Mesothelial cell of epicardium (in vitro differentiated cells): ENCODE measurements at regions not wholly inside any gene's neighbourhood (a gene's known extent, or its start where the extent isn't known, plus 50 kb on each side); places are given as distances from the start of the nearest gene placed in this dataset.

Experiments used
- DNase-seq, 2 experiments: peaks; one replicate each; pipeline ENCODE4 v3.0.0; 2021; ENCODE audit warnings: low spot score in 2 of 2; ENCODE audit not compliant: unreplicated experiment in 2 of 2
- H3K27ac Mint-ChIP-seq: 2 replicates; pipeline ENCODE4 v1.8.0; 2021; ENCODE audit warnings: mixed read lengths
- H3K27me3 Mint-ChIP-seq: 2 replicates; pipeline ENCODE4 v1.8.0; 2021; ENCODE audit warnings: low read depth, mixed read lengths
- H3K36me3 Mint-ChIP-seq: 2 replicates; pipeline ENCODE4 v1.8.0; 2021; ENCODE audit warnings: mixed read lengths
- H3K4me1 Mint-ChIP-seq: 2 replicates; pipeline ENCODE4 v1.8.0; 2021; ENCODE audit warnings: mixed read lengths
- H3K4me3 Mint-ChIP-seq: 2 replicates; pipeline ENCODE4 v1.8.0; 2021; ENCODE audit warnings: mild to moderate bottlenecking, moderate library complexity, mixed read lengths
- H3K9me3 Mint-ChIP-seq: 2 replicates; pipeline ENCODE4 v1.8.0; 2021; ENCODE audit warnings: mixed read lengths
- TF ChIP-seq, protein P1 (sequence below): fragments of 200-600 bp; sonication (generic); IDR thresholded peaks from one replicate; pipeline ENCODE4 v1.5.0; 2021; ENCODE audit warnings: antibody characterized with exemption; ENCODE audit not compliant: unreplicated experiment

DNA sequence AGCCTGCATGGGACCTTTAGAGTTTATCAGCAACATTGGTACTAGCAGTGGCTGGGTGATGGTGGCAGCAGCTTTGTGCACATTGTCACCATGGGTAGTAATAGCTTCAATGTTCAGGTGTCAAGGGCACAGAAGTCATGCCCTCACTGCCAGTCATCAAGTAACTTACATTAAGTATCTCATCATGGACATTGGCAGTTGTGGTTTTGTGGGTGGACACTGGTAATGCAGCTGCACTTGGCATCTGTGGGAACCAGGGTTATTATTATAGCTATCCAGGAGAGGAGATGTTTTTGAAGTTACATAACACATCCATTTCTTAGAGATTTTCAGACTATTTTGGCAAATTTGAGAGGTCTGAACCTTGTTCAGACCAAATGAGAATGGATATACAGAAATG is 243.2 kb upstream of the NOCT start:
- no peaks in the 10 kb centered on the region for H3K27me3 Mint-ChIP-seq
- H3K9me3 Mint-ChIP-seq = peaks cover 7% of the 10 kb centered on the region
- no peak overlapping the region for H3K4me3 Mint-ChIP-seq
- TF ChIP-seq, protein P1, sequence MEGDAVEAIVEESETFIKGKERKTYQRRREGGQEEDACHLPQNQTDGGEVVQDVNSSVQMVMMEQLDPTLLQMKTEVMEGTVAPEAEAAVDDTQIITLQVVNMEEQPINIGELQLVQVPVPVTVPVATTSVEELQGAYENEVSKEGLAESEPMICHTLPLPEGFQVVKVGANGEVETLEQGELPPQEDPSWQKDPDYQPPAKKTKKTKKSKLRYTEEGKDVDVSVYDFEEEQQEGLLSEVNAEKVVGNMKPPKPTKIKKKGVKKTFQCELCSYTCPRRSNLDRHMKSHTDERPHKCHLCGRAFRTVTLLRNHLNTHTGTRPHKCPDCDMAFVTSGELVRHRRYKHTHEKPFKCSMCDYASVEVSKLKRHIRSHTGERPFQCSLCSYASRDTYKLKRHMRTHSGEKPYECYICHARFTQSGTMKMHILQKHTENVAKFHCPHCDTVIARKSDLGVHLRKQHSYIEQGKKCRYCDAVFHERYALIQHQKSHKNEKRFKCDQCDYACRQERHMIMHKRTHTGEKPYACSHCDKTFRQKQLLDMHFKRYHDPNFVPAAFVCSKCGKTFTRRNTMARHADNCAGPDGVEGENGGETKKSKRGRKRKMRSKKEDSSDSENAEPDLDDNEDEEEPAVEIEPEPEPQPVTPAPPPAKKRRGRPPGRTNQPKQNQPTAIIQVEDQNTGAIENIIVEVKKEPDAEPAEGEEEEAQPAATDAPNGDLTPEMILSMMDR = no peak
- peaks cover 16% of the 10 kb centered on the region for H3K4me1 Mint-ChIP-seq
- no peaks in the 10 kb centered on the region for H3K36me3 Mint-ChIP-seq
- no peak overlapping the region for H3K27ac Mint-ChIP-seq
- no peak for DNase-seq

DNA sequence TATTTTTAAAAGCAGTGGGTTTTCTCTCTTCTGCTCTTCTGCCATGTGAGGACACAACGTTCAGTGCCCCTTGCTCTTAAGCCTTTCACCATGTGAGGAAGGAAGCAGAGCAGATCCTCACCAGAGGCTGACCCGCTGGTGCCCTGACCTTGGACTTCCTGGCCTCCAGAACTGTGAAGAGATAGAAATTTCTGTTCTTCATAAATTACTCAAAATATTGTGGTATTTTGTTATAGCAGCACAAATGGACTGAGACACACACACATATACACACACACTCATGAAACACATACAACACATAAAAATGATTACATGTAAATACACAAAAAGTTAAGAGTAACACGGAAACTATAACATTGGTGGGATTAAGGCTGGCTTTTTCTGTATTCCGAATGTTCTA is 244.8 kb upstream of the NOCT start:
- Mint-ChIP-seq H3K27ac (no peak overlapping the region), H3K4me1 (peaks cover 11% of the 10 kb centered on the region), H3K4me3 (no peak overlapping the region), H3K36me3 (no peaks in the 10 kb centered on the region), H3K27me3 (no peaks in the 10 kb centered on the region), H3K9me3 (peaks cover 7% of the 10 kb centered on the region)
- TF ChIP-seq, protein P1 = no peak
- no peak for DNase-seq

DNA sequence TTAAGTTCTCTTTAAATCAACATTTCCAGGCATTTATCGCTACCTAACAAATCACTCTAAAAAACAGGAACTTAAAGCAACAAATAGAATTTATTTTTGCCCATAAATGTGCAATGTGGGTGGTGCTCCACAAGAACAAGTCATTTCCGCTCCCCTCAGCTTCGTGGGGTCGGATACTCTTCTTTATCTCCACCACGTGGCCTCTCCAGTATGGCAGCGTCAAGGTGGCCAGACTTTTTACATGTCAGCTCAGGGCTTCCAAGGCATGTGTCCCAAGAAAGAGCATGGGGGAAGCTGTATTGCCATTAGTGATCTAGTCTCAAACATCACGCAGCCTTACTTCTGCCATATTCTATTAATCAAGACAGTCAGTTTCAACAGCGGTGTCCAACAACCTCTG is 249.2 kb upstream of the NOCT start:
- peaks cover 7% of the 10 kb centered on the region for H3K9me3 Mint-ChIP-seq
- no peak overlapping the region for H3K4me3 Mint-ChIP-seq
- no peaks in the 10 kb centered on the region for H3K36me3 Mint-ChIP-seq
- no peak overlapping the region for H3K27ac Mint-ChIP-seq
- TF ChIP-seq, protein P1 = no peak
- no peaks in the 10 kb centered on the region for H3K4me1 Mint-ChIP-seq
- no peak for DNase-seq
- no peaks in the 10 kb centered on the region for H3K27me3 Mint-ChIP-seq

DNA sequence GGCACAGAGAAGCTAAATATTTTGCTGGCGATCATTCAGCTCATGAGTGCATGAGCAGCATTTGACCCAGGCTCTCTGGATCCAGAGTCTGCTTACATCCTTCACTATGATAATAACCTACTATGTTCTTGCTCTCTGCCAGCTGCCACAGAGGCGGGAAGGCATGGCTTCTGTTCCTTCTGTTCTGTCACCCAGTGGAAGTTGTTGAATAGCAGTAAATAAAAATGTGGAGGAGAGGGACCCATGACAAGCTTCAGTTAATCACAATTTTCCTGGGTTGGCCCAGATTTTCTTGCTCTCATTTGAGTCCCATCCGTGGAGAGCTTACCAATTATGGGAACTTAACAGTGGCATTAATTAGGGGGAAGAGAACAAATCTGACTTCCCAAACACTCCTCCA is 250.1 kb upstream of the NOCT start:
- H3K27me3 Mint-ChIP-seq = no peaks in the 10 kb centered on the region
- no peak overlapping the region for H3K27ac Mint-ChIP-seq
- no peaks in the 10 kb centered on the region for H3K9me3 Mint-ChIP-seq
- TF ChIP-seq, protein P1 = no peak
- no peaks in the 10 kb centered on the region for H3K4me1 Mint-ChIP-seq
- no peaks in the 10 kb centered on the region for H3K36me3 Mint-ChIP-seq
- DNase-seq = no peak
- no peak overlapping the region for H3K4me3 Mint-ChIP-seq

DNA sequence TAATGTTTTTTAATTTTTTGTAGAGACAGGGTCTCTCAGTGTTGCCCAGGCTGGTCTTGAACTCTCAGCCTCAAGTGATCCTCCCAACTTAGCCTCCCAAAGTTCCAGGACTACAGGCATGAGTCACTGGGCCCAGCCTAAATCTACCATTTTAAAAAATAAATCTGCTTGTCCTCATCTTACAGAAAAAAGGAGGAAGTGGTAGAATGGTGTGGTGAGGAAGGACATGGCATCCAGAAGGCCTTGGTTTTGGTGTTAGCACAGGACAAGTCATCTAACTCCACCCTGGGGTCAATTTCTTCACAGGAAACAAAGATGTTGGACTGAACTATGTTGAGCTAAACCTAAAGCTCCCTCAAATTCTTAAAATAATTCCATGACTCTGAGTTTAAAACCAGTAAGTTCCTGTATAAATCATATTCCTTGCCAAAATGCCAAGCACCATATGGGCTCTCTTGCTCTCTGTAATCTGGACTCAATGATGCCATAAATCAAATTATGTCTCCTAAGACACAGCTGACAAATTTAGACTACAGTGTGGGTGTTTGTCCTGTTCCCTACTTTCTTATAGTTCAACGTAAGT is 253.9 kb upstream of the NOCT start:
- Mint-ChIP-seq H3K9me3 (no peaks in the 10 kb centered on the region), H3K27ac (no peak overlapping the region), H3K27me3 (no peaks in the 10 kb centered on the region), H3K4me1 (no peaks in the 10 kb centered on the region), H3K4me3 (no peak overlapping the region), H3K36me3 (no peaks in the 10 kb centered on the region)
- TF ChIP-seq, protein P1 = no peak
- no peak for DNase-seq

DNA sequence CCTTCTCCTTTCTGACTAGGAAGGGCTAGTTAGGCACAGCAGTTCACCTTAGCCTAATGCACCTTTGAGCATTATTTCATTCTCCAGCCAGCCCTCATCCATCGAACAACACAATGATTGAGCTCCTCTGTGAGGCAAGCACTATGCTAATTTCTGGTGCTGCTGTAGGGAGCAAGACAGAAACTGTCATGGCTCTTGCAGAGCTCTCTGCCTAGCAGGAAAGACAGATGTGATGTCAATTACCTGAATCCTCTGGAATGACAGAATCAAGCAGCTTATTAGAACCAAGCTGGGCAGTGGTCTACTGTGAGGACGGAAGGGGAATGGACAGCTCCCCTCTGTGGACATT is 256.1 kb upstream of the NOCT start:
- TF ChIP-seq, protein P1 = no peak
- H3K27ac Mint-ChIP-seq = no peak overlapping the region

More for the DNA sequence above, 256.1 kb upstream of the NOCT start:
- Mint-ChIP-seq H3K4me3 (no peak overlapping the region), H3K9me3 (peaks cover 5% of the 10 kb centered on the region), H3K27me3 (no peaks in the 10 kb centered on the region), H3K4me1 (no peaks in the 10 kb centered on the region), H3K36me3 (no peaks in the 10 kb centered on the region)
- no peak for DNase-seq
